ENCODE measurements at regions not wholly inside any gene's neighbourhood (a gene's known extent, or its start where the extent isn't known, plus 50 kb on each side); places are given as distances from the start of the nearest gene placed in this dataset.

DNA sequence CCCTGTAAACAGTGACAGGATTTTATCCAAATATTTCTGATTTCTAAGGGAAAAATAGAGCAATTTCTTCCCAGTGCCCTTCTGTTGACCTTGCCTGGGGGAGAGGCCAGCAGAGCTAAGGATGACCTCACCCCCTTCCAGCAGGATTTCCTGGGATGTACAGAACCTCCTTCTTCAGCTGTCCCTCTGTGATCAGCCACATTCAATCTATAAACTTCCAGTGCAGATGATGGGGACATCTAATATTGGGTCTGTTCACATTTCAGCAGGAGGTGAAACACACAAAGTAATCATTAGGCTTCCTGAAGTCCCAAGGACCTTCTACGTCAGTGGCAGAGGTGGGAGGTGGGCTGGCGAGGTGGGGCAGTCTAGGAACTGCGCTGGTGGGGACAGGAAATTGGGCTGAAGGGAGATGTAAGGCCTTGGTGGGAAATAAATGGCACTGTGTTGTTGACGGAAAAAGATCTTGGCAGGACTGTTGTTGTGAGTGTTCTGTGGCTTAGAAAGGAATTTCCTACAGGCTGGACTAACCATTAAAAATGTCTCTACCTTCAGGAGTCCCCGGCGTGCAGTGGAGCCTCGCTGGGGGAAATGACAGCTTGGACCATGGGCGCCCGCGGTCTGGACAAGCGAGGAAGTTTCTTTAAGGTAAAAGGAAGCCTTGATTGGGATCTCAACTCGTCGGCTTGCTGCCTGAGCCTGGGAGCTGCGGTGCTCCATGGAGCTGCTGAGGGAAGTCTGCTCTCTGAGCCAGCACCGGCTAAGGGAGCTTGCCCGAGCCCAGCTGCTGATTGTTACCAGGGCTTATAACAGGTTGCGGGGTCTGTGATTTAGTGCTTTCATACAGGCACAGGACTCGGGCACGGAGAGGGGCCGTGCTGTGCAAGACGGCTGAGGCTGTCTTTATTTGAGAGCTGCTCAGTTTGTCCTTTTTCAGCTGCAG lies 127.9 kb upstream of the NAA20 start:
- Histone ChIP-seq H3K14ac (ENCODE audit: low read length) (no peak overlapping the region), H4K91ac (ENCODE audit: low read depth, low read length, poor library complexity) (no peak overlapping the region), H3K23ac (ENCODE audit: low read depth, low read length, poor library complexity) (no peak overlapping the region), H3K4me1 (ENCODE audit: control insufficient read depth in 2 of 2, insufficient read depth in 1 of 2, low read depth in 1 of 2, low read length in 2 of 2) (peaks cover 0 to 10% of the 10 kb centered on the region in 2 donors), H3K27ac (replicated peaks; ENCODE audit: low read length) (no peak overlapping the region), H3K79me1 (ENCODE audit: low read depth, low read length) (no peaks in the 10 kb centered on the region), H2BK15ac (ENCODE audit: low read length) (no peak overlapping the region), H2BK120ac (ENCODE audit: low read depth, low read length) (no peak overlapping the region), H3K36me3 (replicated peaks in 1 of 2; ENCODE audit: control insufficient read depth in 2 of 2, insufficient read depth in 2 of 2, low read length in 2 of 2) (peaks cover 0 to 14% of the 10 kb centered on the region in 2 donors), H2AFZ (ENCODE audit: low read length) (no peak overlapping the region), H3K4me2 (ENCODE audit: insufficient read depth, low read length, poor library complexity, severe bottlenecking) (no peak overlapping the region), H3K4me3 (ENCODE audit: low read length in 2 of 2) (no peak overlapping the region), H3K9ac (ENCODE audit: low read depth, low read length, poor library complexity) (peak overlapping the region; percentile 50), H3K9me3 (replicated peaks in 1 of 2; ENCODE audit: control insufficient read depth in 2 of 2, insufficient read depth in 1 of 2, low read depth in 1 of 2, low read length in 2 of 2) (peaks cover 0 to 3% of the 10 kb centered on the region in 2 donors), H3K27me3 (ENCODE audit: control insufficient read depth in 3 of 3, insufficient read depth in 3 of 3, low read depth in 1 of 3, low read length in 3 of 3) (no peaks in the 10 kb centered on the region), H2BK5ac (ENCODE audit: low read length) (no peak overlapping the region), H3K18ac (ENCODE audit: low read length) (peak overlapping the region; percentile 27), H2BK12ac (ENCODE audit: low read length) (no peak overlapping the region), H4K8ac (ENCODE audit: low read depth, low read length) (no peak overlapping the region), H3K4ac (ENCODE audit: low read length) (no peak overlapping the region), H2AK5ac (ENCODE audit: low read depth, low read length) (no peak overlapping the region)
- no CpG with 5 or more reads among the region's 21 CpGs for whole genome bisulfite sequencing, 2 donors (ENCODE audit: extremely low coverage in 2 of 2, insufficient read length in 2 of 2, insufficient replicate concordance in 1 of 2)
- no peak for DNase-seq (ENCODE audit: low spot score)

DNA sequence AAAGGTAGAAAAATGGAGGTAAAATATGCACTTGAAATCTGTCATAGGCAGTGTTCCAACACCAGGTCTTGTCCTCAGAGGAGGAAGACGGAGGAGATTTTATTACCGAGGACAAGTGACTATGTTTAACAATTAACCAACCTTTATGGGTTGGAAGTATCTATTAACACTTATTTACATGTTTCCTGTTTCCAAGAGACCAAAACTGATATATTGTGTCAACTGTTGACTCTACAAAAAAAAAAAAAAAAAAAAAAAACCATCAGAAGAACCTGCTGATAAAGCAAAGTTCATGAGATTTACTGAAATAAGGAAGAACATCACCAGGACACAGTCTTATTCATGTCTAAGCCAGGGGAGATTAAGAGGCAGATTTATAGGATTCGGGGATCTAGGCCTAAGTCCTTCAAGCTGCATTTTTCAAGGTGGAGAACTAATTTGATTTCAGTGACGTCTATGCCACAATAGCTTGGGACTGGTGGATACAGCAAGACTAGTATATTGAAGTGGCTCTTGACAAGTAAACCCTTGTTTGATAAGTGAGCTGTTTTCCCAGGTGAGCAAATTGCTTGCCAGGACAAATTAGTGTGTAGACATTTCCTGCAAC lies 126.6 kb upstream of the NAA20 start:
- no peak overlapping the region for H4K8ac ChIP-seq (ENCODE audit: low read depth, low read length)
- no peak overlapping the region for H2BK5ac ChIP-seq (ENCODE audit: low read length)
- H3K4ac ChIP-seq (ENCODE audit: low read length) = no peak overlapping the region
- no peak overlapping the region for H3K4me3 ChIP-seq (ENCODE audit: low read length in 2 of 2)
- no peak overlapping the region for H2BK15ac ChIP-seq (ENCODE audit: low read length)
- no peak overlapping the region for H2AK5ac ChIP-seq (ENCODE audit: low read depth, low read length)
- H3K23ac ChIP-seq (ENCODE audit: low read depth, low read length, poor library complexity) = no peak overlapping the region
- H3K27ac ChIP-seq (replicated peaks; ENCODE audit: low read length) = no peak overlapping the region
- no peak overlapping the region for H3K9ac ChIP-seq (ENCODE audit: low read depth, low read length, poor library complexity)
- no peak overlapping the region for H2BK120ac ChIP-seq (ENCODE audit: low read depth, low read length)
- no peak overlapping the region for H3K4me2 ChIP-seq (ENCODE audit: insufficient read depth, low read length, poor library complexity, severe bottlenecking)
- no peaks in the 10 kb centered on the region for H3K27me3 ChIP-seq (ENCODE audit: control insufficient read depth in 3 of 3, insufficient read depth in 3 of 3, low read depth in 1 of 3, low read length in 3 of 3)
- H3K9me3 ChIP-seq (replicated peaks in 1 of 2; ENCODE audit: control insufficient read depth in 2 of 2, insufficient read depth in 1 of 2, low read depth in 1 of 2, low read length in 2 of 2) = peaks cover 0 to 3% of the 10 kb centered on the region in 2 donors
- no peak overlapping the region for H2BK12ac ChIP-seq (ENCODE audit: low read length)
- no peak overlapping the region for H3K14ac ChIP-seq (ENCODE audit: low read length)
- no peaks in the 10 kb centered on the region for H3K79me1 ChIP-seq (ENCODE audit: low read depth, low read length)
- peaks cover 0 to 10% of the 10 kb centered on the region in 2 donors for H3K4me1 ChIP-seq (ENCODE audit: control insufficient read depth in 2 of 2, insufficient read depth in 1 of 2, low read depth in 1 of 2, low read length in 2 of 2)
- H3K36me3 ChIP-seq (replicated peaks in 1 of 2; ENCODE audit: control insufficient read depth in 2 of 2, insufficient read depth in 2 of 2, low read length in 2 of 2) = peaks cover 0 to 14% of the 10 kb centered on the region in 2 donors
- H3K18ac ChIP-seq (ENCODE audit: low read length) = no peak overlapping the region
- no peak overlapping the region for H2AFZ ChIP-seq (ENCODE audit: low read length)
- DNase-seq (ENCODE audit: low spot score) = no peak
- no peak overlapping the region for H4K91ac ChIP-seq (ENCODE audit: low read depth, low read length, poor library complexity)
- no CpG with 5 or more reads among the region's 4 CpGs for WGBS, 2 donors (ENCODE audit: extremely low coverage in 2 of 2, insufficient read length in 2 of 2, insufficient replicate concordance in 1 of 2)

- no peak overlapping the region for H4K91ac ChIP-seq (ENCODE audit: low read depth, low read length, poor library complexity)
- no peak overlapping the region for H3K23ac ChIP-seq (ENCODE audit: low read depth, low read length, poor library complexity)
- H2BK5ac ChIP-seq (ENCODE audit: low read length) = no peak overlapping the region
- H3K9ac ChIP-seq (ENCODE audit: low read depth, low read length, poor library complexity) = no peak overlapping the region
- peaks cover 0 to 18% of the 10 kb centered on the region in 2 donors for H3K36me3 ChIP-seq (replicated peaks in 1 of 2; ENCODE audit: control insufficient read depth in 2 of 2, insufficient read depth in 2 of 2, low read length in 2 of 2)
- H3K4me2 ChIP-seq (ENCODE audit: insufficient read depth, low read length, poor library complexity, severe bottlenecking) = no peak overlapping the region
- no peak overlapping the region for H2BK15ac ChIP-seq (ENCODE audit: low read length)
- no peak overlapping the region for H2BK120ac ChIP-seq (ENCODE audit: low read depth, low read length)
- no peak overlapping the region for H3K18ac ChIP-seq (ENCODE audit: low read length)
- no peak overlapping the region for H2BK12ac ChIP-seq (ENCODE audit: low read length)
- no peaks in the 10 kb centered on the region for H3K27me3 ChIP-seq (ENCODE audit: control insufficient read depth in 3 of 3, insufficient read depth in 3 of 3, low read depth in 1 of 3, low read length in 3 of 3)
- H3K27ac ChIP-seq (replicated peaks; ENCODE audit: low read length) = no peak overlapping the region
- peaks cover 0 to 8% of the 10 kb centered on the region in 2 donors for H3K9me3 ChIP-seq (replicated peaks in 1 of 2; ENCODE audit: control insufficient read depth in 2 of 2, insufficient read depth in 1 of 2, low read depth in 1 of 2, low read length in 2 of 2)
- H2AFZ ChIP-seq (ENCODE audit: low read length) = no peak overlapping the region
- WGBS, 2 donors (ENCODE audit: extremely low coverage in 2 of 2, insufficient read length in 2 of 2, insufficient replicate concordance in 1 of 2) = no CpG with 5 or more reads among the region's 4 CpGs
- H3K14ac ChIP-seq (ENCODE audit: low read length) = no peak overlapping the region
- H4K8ac ChIP-seq (ENCODE audit: low read depth, low read length) = no peak overlapping the region
- no peak overlapping the region for H3K4ac ChIP-seq (ENCODE audit: low read length)
- no peak overlapping the region for H2AK5ac ChIP-seq (ENCODE audit: low read depth, low read length)
- no peak for DNase-seq (ENCODE audit: low spot score)
- peaks cover 0 to 4% of the 10 kb centered on the region in 2 donors for H3K4me1 ChIP-seq (ENCODE audit: control insufficient read depth in 2 of 2, insufficient read depth in 1 of 2, low read depth in 1 of 2, low read length in 2 of 2)
- H3K4me3 ChIP-seq (ENCODE audit: low read length in 2 of 2) = no peak overlapping the region
- no peaks in the 10 kb centered on the region for H3K79me1 ChIP-seq (ENCODE audit: low read depth, low read length)
Observed at GRCh38 chr20:19893356-19893755, 123.8 kb upstream of the NAA20 start.

GRCh38 chr20:19895761-19896160 lies 121.4 kb upstream of the NAA20 start:
- H2BK15ac ChIP-seq (ENCODE audit: low read length) = no peak overlapping the region
- no peak for DNase-seq (ENCODE audit: low spot score)
- no peaks in the 10 kb centered on the region for H3K4me1 ChIP-seq (ENCODE audit: control insufficient read depth in 2 of 2, insufficient read depth in 1 of 2, low read depth in 1 of 2, low read length in 2 of 2)
- H3K18ac ChIP-seq (ENCODE audit: low read length) = no peak overlapping the region
- H2BK12ac ChIP-seq (ENCODE audit: low read length) = no peak overlapping the region
- H3K4me2 ChIP-seq (ENCODE audit: insufficient read depth, low read length, poor library complexity, severe bottlenecking) = no peak overlapping the region
- no peaks in the 10 kb centered on the region for H3K79me1 ChIP-seq (ENCODE audit: low read depth, low read length)
- no peak overlapping the region for H3K27ac ChIP-seq (replicated peaks; ENCODE audit: low read length)
- no peak overlapping the region for H3K14ac ChIP-seq (ENCODE audit: low read length)
- no peak overlapping the region for H4K91ac ChIP-seq (ENCODE audit: low read depth, low read length, poor library complexity)
- no peak overlapping the region for H3K4ac ChIP-seq (ENCODE audit: low read length)
- H2AFZ ChIP-seq (ENCODE audit: low read length) = no peak overlapping the region
- no peak overlapping the region for H3K23ac ChIP-seq (ENCODE audit: low read depth, low read length, poor library complexity)
- WGBS, 2 donors (ENCODE audit: extremely low coverage in 2 of 2, insufficient read length in 2 of 2, insufficient replicate concordance in 1 of 2) = no CpG with 5 or more reads among the region's 2 CpGs
- no peak overlapping the region for H2AK5ac ChIP-seq (ENCODE audit: low read depth, low read length)
- peaks cover 0 to 14% of the 10 kb centered on the region in 2 donors for H3K9me3 ChIP-seq (replicated peaks in 1 of 2; ENCODE audit: control insufficient read depth in 2 of 2, insufficient read depth in 1 of 2, low read depth in 1 of 2, low read length in 2 of 2)
- no peak overlapping the region for H2BK5ac ChIP-seq (ENCODE audit: low read length)
- H3K27me3 ChIP-seq (ENCODE audit: control insufficient read depth in 3 of 3, insufficient read depth in 3 of 3, low read depth in 1 of 3, low read length in 3 of 3) = no peaks in the 10 kb centered on the region
- H3K9ac ChIP-seq (ENCODE audit: low read depth, low read length, poor library complexity) = no peak overlapping the region
- H3K4me3 ChIP-seq (ENCODE audit: low read length in 2 of 2) = no peak overlapping the region
- H3K36me3 ChIP-seq (replicated peaks in 1 of 2; ENCODE audit: control insufficient read depth in 2 of 2, insufficient read depth in 2 of 2, low read length in 2 of 2) = peaks cover 0 to 11% of the 10 kb centered on the region in 2 donors
- no peak overlapping the region for H2BK120ac ChIP-seq (ENCODE audit: low read depth, low read length)
- no peak overlapping the region for H4K8ac ChIP-seq (ENCODE audit: low read depth, low read length)

Measured in neuronal stem cell (in vitro differentiated cells).